AG20443 (cell line): ENCODE measurements at regions not wholly inside any gene's neighbourhood (a gene's known extent, or its start where the extent isn't known, plus 50 kb on each side); places are given as distances from the start of the nearest gene placed in this dataset.
"Not testable (repeated sequence)": the region's sequence is repeated elsewhere in the genome, so short reads cannot be mapped to it uniquely, and the experiment has no call there.

Experiments used
- DNase-seq: peaks from one replicate; pipeline ENCODE4 v3.0.0; 2012; ENCODE audit warnings: low spot score, mixed read lengths

DNA sequence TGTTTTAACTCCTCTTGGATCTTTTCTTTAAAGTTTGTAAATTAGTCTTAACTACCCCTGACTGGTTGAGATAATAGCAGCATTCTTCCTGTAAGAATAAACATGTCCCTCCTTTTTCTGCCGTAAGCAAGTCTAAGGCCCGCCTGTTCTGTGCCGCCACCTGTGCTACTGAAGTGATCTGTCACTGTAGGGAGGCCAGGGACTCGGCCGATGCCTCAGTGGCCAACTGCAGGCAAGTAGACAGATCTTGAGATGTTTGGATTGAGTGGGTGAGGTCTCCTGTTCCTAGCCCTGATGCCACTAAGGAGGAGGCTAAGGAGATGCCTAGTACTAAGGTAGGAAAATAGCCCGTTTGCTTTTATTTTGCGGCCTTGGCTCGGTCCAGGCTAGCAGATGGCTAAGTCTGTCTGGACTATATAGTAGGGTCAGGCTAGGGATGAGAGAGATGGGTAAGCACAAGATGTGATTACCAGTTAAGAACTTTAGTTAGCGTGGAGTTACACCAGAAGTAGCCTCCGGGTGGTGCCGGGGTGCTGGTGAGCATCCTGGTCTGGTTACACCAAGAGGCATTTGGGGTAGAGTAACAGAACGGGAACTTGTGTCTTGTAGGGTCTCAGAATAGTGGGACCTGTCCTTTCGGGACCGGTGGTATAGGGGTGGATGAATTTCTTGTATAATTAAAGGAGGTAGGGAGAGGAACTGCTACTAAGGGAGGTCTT, 584.2 kb downstream of the SUCLG1 start:
- DNase-seq: no peak

DNA sequence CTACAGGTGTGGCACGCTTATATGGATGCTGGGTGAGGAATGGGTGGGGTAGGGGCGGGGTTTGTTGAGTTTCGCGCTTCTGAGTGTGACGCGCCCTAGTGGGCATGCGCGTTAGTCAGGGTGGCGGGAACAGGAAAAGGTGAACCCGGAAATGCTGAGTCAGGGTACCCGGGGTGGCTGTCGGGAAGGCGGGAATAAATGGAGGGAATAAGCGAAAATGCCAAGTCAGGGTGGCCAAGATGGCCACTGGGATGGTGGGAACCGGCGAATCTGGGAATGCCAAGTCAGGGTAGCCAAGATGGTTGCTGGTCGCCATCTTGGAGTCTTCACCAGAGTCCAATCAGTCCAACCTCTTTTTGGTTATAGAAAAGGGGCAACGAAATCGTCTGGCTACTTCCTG, 585.0 kb downstream of the SUCLG1 start:
- DNase-seq: no peak

DNA sequence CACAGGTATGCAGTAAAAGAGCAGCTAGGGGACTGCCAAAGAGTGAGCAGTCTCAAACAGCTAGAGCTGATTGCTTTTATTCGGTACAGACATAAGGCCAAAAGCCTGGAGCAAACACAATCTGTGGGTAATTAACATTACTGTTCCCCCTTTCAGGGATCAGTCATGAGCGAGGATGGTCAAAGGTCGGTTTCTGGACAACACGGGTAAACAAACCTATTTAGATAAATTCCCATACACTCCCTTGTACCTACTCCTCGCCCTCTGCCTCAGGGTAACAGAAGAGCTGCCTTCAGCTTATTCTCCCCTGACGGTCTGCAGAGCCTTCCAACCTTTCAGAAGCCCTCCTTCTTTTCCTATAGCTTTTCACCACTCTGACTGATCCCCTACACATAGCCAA, 586.0 kb downstream of the SUCLG1 start:
- no peak for DNase-seq

DNA sequence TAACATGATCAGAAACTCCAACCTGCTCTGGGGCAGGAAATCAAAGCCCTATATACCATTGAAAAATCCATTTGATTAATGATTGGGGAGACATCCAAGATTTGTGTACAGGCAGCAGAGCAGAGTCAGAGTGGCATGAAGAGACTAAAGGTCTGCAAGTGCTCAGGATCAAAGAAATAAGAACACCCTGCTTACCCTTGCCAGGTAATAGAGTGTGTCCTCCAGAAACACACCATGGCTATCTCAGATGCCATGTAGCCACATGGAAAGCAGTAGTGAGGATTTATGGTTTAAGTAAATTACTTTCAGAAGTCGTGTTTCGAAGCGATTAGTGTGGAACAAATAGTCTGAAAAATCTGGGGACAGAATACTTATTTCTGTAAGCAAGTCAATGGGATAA, 592.9 kb downstream of the SUCLG1 start:
- no peak for DNase-seq

DNA sequence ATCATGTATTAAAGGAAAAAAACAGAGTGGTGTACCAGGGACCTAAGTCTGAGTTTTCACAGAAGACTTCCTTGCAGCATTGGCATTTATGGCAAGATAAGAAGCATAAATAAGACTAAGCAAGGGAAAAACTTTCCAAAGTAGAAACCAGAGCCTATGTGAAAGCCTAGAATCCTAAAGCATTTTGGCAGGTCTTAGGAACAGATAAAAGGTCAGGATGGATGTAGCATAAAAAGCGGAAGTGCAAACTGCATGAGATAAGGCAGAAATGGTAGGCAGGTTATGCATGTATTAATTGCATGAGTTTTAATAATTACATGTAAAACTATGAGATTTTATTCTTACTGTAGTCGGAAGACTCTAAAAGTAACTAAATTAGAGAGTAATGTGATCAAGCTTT, 596.5 kb downstream of the SUCLG1 start:
- no peak for DNase-seq

DNA sequence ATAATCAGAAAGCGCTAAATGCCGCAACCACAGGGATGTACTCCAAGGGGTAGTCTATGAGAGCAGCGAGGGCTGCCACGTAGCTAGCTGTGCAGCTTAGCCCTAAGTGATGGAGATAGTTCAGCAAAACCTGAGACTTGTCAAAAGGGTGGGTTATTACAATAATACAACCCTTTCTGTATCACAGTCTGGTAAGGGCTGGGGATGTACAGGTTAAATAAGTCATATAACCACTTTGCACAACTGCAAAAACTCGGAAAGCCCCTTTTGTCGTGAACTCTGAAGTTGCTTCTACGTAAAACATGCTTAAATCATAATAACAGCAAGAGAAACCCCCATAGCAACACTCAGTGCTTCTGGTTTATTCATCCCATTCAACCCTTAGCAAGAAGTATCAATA, 598.8 kb downstream of the SUCLG1 start:
- no peak for DNase-seq

DNA sequence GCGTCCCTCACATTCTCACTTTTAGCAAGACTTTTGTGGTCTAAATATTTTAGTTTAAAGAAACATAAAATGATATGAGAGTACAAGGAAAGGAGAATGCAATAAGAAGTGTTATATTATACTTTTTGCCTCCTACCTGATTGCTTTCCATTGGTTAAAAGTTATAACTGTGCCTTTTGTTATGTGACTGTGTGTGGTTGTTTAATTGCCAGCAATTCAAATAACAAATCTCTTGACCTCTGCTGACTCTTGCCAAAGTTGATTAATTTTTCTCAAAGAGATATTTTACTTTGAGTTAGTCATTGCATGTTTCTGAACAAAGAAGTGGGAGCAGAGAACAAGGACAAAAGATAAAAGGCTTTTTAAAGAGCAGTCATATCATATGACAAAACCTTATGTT, 599.5 kb downstream of the SUCLG1 start:
- DNase-seq: no peak

DNA sequence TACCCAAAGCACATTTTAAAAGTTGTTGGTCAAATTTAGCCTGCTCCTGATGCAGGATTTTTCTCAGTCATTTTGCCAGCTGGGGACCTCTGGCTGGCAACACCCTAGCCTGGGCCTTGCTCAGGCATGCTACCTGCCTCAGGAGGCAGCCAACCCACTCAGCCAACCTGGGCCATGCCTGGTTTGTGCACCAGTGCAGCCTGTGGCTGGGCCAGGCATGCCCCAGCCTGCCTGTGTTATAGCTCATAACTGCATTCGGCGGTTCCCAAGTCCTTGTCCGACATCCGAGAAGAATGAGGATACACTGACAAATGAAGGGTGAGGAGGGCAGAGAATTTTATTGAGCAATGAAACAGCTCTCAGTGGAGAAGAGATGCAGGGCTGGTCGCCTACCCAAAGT, 608.0 kb downstream of the SUCLG1 start:
- no peak for DNase-seq

DNA sequence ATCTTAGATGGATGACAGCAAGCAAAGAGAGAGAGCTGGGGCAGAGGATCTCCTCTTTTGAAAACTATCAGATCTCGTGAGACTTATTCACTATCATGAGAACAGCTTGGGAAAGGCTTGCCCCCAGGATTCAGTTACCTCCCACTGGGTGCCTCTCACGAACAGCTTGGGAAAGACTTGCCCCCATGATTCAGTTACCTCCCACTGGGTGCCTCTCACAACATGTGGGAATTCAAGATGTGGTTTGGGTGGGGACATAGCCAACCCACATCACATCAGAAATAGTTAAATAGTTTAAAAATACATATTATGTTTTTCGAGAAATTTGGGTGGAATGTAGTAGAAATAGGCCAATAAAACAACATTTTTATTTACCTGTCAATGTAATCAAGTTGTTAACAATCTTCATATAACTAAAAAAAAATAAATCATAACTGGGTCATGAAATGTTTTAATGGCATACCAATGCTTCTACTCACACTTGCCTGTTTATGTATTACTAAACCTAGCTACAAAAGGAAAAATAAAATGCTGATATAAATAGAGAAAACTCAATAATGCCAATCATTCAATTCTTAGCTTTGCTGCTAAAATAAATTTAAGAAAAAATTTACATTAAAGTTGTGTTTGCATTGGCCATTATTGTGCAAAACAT, 608.9 kb downstream of the SUCLG1 start:
- no peak for DNase-seq

DNA sequence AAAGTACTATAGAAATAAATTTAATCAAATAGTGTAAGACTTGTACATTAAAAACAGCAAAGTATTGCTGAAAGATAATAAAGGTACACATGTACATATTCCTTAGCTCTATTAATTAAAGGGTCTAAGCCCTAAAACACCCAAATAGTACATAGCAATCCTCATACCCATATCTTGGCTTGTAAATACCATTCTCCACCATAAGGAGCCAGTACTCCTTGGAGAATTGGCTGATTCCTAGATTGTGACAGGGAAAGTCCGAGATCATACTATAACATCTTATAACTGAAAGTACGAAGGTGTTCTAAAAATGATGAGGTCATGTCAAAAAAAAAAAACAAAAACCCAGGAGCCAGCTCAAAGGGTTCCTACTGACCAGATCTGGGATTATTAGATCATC, 614.6 kb downstream of the SUCLG1 start:
- DNase-seq: no peak

DNA sequence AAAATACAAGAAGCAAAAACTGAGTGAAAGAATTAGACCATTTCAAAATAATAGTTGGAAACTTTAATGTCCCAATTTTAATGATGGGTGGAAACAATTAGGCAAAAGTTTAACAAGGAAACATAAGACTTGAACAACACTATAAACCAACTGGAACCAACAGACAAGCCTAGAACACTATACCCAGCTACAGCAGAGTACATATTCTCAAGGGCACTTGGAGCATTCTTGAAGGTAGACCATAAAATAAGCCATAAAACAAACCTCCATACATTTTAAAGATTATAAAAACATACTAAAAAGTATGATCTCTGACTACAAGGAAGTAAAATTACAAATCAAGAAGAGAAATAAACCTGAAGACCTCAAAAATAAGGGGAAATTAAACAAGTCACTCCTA, 616.7 kb downstream of the SUCLG1 start:
- no peak for DNase-seq

DNA sequence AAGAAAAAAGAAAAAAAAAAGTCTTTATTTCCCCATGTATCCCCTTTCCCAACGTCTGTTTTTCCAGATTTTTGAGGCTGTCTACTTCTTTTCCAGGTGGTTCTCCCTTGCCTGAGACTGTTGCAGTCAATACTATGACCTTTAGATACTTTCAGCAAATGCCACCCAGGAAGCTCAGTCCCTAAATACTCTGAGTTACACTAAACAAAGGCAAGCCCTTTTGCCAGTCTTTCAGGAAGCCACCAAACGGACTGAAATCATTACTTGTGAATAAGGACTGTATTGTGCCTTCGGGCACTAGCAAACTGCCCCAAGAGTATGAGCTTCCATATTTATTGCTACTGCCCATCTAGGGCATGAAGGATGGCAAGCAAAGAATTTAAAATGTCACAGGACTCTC, 621.3 kb downstream of the SUCLG1 start:
- DNase-seq: no peak

DNA sequence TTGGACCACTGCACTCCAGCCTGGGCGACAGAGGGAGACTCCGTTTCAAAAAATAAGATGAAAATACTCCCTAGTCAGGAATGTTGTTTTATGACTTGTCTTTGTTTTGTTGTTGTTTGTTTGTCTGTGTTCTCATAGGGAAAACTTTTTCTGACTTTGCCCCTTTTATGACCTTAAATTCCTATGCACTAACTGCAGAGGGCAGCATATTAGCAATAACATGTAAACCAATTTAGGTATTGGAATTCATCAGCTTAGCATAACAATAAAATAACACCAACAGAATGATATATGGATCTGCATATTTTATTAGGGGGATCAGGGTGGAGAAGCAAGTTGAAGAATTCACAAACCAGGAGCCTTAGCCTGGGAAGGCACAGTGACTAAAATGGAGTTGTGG, 631.5 kb downstream of the SUCLG1 start:
- DNase-seq: no peak

DNA sequence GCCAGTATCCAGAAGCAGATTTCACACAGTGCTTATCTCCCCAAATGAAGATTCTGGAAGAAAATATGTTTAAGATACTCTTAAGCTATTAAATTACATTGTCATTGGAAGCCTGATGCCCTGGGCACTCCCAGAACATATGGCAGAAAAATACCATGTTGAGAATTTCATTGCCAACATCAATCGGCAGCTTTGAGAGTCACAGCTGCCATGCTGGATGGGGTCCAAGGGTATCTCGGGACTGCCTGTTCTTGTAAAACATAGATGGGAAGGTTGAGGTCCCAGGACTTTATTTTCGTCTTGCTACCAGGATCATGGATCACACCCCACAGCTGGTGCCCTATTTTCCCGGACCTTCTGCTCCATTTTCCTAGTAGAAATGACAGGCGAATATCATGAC, 632.5 kb downstream of the SUCLG1 start:
- no peak for DNase-seq

DNA sequence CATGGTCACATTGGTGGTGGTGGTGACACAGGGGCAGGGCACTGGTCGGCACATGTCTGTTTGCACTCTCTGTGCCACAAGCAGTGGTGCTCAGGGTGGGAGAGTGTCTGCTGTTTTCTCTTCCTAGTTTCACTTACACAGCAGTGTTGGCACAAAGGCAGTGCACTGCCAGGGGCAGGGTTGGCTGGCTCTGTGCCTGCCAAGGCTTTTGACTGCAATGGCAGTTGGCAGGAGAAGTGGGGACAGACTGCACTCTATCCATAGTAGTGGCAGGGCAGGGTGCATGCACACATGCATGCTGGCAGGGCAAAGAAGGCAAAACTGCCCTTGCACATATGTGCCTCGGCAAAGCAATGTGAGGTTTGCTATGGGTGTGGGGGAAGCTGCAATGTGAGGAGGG, 635.9 kb downstream of the SUCLG1 start:
- DNase-seq: no peak

DNA sequence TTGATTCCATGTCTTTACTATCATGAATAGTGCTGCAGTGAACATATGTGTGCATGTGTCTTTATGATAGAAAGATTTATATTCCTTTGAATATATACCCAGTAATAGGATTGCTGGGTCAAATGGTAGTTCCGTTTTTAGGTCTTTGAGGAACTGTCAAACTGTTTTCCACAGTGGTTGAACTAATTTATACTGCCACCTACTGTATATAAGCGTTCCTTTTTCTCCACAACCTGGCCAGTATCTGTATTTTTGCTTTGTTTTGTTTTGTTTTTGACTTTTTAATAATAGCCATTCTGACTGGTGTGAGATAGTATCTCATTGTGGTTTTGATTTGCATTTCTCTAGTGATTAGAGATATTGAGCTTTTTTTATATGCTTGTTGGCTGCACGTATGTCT, 641.6 kb downstream of the SUCLG1 start:
- DNase-seq: no peak

DNA sequence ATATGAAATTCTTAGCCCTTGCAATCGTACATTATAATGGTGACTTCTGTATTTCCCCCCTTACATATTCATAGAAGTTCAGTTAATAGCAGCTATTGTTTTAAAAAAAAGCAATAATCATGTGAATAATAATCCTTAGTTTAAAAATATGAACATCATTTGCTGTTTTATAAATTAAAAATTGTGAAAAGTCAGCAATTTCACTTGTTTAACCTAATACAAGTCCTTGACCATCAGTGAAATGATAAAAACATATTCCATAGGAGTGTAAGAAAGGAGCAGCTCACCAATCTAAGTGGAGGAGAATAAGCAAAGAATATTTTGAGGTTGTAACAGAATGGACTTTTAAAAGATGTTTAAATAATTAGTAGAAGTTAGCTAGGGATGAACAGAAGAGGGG, 650.2 kb downstream of the SUCLG1 start:
- DNase-seq: no peak

DNA sequence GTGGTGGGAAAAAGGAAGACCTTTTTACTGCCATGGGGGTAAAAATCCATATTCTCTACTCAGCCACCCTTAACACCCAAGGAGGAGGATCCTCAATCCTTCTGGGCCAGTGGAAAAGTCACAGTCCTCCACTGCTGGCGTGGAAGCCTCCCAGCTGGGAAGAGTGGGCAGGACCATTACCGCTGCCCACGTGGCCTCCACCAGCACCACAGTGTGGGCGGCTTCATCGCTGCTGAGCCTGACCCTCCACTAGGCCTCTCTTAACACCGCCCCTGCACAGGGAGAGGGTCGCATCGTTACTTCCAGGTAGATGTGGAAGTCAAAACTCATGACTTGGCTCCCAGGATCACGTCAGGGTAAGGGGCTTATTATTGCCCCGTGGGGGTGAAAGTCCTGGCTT, 656.5 kb downstream of the SUCLG1 start:
- no peak for DNase-seq

DNA sequence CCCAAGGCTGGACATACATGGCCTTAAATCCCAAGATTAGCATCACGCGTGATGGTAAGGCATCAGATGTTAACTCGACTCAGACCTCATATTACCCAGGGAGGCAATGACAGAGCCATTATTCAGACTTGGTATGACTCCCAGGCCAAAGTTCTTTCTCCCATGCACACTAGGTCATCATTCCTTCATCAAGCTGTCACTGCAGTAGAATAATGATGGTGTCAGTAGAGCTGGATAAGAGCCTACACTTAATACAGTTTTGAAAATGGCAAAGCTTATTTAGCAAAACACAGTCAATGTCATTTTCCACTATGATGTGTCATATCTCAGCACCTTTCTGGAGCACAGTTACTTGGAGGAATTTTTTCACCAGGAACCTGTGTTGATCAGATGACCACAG, 663.3 kb downstream of the SUCLG1 start:
- DNase-seq: no peak

DNA sequence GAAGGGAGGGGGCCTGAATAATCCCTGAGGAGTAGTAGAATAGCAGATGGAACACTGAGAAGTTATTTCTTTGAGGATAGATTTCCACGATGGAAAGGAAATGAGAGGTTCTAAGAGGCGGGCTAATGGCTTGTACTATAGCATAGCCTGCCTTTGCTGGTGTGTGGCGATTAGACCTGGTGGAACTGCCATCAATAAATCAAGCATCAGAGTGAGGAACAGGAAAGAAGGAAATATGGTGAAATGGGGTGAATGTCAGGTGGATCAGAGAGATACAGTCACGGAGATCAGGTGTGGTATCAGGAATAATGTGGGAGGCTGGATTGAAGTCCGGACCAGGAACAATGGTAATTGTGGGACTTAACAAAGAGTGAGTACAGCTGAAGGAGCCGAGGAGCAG, 668.6 kb downstream of the SUCLG1 start:
- not testable (repeated sequence) for DNase-seq

DNA sequence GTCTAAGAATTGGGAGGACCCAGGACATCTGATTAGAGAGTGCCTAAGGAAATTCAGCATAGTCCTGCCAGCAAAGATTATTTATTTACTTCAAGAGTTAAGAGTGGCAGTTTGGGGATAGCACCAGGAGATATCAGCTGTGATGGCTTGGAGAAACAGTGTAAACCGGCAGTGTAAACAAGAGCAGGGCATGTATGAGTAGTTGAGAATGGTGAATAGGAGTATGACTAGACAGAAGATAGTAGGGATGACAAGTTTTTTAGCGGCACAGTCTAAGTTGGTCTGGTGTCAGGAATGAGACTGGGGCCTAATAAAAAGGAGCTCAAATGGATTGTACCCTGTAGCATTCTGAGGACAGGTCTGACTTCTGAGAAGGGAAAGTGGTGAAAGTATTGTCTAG, 669.4 kb downstream of the SUCLG1 start:
- DNase-seq: not testable (repeated sequence)

DNA sequence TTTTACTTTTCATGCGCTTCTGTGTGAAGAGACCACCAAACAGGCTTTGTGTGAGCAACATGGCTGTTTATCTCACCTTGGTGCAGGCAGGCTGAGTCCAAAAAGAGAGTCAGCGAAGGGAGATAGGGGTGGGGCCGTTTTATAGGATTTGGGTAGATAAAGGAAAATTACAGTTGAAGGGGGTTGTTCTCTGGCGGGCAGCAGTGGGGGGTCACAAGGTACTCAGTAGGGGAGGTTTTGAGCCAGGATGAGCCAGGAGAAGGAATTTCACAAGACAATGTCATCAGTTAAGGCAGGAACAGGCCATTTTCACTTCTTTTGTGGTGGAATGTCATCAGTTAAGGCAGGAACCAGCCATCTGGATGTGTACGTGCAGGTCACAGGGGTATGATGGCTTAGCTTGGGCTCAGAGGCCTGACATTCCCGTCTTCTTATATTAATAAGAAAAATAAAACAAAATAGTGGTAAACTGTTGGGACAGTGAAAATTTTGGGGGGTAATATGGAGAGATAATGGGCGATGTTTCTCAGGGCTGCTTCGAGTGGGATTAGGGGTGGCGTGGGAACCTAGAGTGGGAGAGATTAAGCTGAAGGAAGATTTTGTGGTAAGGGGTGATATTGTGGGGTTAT, 670.0 kb downstream of the SUCLG1 start:
- not testable (repeated sequence) for DNase-seq

DNA sequence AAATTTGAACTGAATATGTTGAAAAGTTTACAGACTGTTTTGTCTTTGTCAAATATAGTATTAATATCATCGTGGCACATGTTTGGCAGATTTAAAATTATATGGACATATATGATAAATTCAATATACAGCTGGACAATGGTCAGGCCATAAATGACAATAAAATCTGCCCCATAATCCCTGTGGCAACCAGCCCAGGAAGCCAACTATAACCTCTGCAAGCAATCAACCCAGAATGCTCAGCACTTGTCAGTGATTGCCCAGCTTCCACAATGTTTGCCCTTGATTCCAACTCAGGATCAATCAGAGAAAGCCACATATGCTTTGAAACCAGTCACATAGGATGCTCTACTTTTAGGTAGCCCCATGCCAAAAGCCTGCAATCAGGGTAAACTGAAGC, 671.9 kb downstream of the SUCLG1 start:
- no peak for DNase-seq

DNA sequence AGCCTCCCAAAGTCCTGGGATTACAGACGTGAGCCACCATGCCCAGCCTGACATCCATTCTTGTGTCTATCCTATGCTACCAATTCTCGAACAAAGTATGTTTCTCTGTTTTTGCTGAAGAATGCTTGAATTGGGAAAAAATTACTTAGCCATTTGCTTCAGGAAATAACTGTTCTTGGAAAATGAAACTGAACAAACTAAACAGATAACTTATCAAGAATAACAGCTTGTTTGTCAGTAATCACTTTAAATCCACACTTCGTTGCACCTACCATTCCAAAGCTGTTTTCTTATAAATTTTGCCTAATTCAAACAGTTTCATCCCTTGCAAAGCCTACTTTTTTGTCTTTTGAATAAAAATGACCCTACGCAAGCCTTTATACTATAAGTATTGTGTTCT, 672.9 kb downstream of the SUCLG1 start:
- no peak for DNase-seq
